COLO829 (cell line): ENCODE measurements at regions not wholly inside any gene's neighbourhood (a gene's known extent, or its start where the extent isn't known, plus 50 kb on each side); places are given as distances from the start of the nearest gene placed in this dataset.
A peak's percentile ranks its signal among the peaks of the same experiment; 100 is the strongest.

Experiments used
- DNase-seq: peaks from one replicate; pipeline ENCODE4 v3.0.0; 2012; ENCODE audit warnings: low spot score

- no peak for DNase-seq
Observed at GRCh38 chr5:92504346-92504745, 1076.7 kb downstream of the NR2F1-AS1 start.

GRCh38 chr5:92500752-92501151, 1080.3 kb downstream of the NR2F1-AS1 start:
- no peak for DNase-seq

GRCh38 chr5:92496545-92496944, 1084.5 kb downstream of the NR2F1-AS1 start:
- no peak for DNase-seq

GRCh38 chr5:92494508-92494907, 1086.5 kb downstream of the NR2F1-AS1 start:
- DNase-seq: no peak

GRCh38 chr5:92492908-92493307, 1088.1 kb downstream of the NR2F1-AS1 start:
- no peak for DNase-seq

GRCh38 chr5:92484484-92484883, 1096.5 kb downstream of the NR2F1-AS1 start:
- no peak for DNase-seq

GRCh38 chr5:92472981-92473566, 1090.0 kb upstream of the ARRDC3 start:
- no peak for DNase-seq

GRCh38 chr5:92471861-92472260, 1088.7 kb upstream of the ARRDC3 start:
- no peak for DNase-seq

GRCh38 chr5:92470770-92471169, 1087.7 kb upstream of the ARRDC3 start:
- DNase-seq: no peak

- DNase-seq: no peak
Observed at GRCh38 chr5:92468295-92468694, 1085.2 kb upstream of the ARRDC3 start.

GRCh38 chr5:92467695-92468094, 1084.6 kb upstream of the ARRDC3 start:
- DNase-seq: no peak

GRCh38 chr5:92460505-92460904, 1077.4 kb upstream of the ARRDC3 start:
- no peak for DNase-seq

GRCh38 chr5:92459654-92460053, 1076.5 kb upstream of the ARRDC3 start:
- no peak for DNase-seq

GRCh38 chr5:92455011-92455410, 1071.9 kb upstream of the ARRDC3 start:
- no peak for DNase-seq

GRCh38 chr5:92444888-92445287, 1061.8 kb upstream of the ARRDC3 start:
- DNase-seq: no peak

- no peak for DNase-seq
Observed at GRCh38 chr5:92435781-92436180, 1052.7 kb upstream of the ARRDC3 start.

- no peak for DNase-seq
Observed at GRCh38 chr5:92429646-92430045, 1046.5 kb upstream of the ARRDC3 start.

- no peak for DNase-seq
Observed at GRCh38 chr5:92428415-92428814, 1045.3 kb upstream of the ARRDC3 start.

GRCh38 chr5:92424785-92425426, 1041.8 kb upstream of the ARRDC3 start:
- peak; percentile 0 for DNase-seq

GRCh38 chr5:92421942-92422341, 1038.8 kb upstream of the ARRDC3 start:
- DNase-seq: no peak

- no peak for DNase-seq
Observed at GRCh38 chr5:92421196-92421595, 1038.1 kb upstream of the ARRDC3 start.

- no peak for DNase-seq
Observed at GRCh38 chr5:92419261-92419660, 1036.1 kb upstream of the ARRDC3 start.

- no peak for DNase-seq
Observed at GRCh38 chr5:92418341-92418740, 1035.2 kb upstream of the ARRDC3 start.

GRCh38 chr5:92409134-92409533, 1026.0 kb upstream of the ARRDC3 start:
- no peak for DNase-seq
